ENCODE measurements at regions not wholly inside any gene's neighbourhood (a gene's known extent, or its start where the extent isn't known, plus 50 kb on each side); places are given as distances from the start of the nearest gene placed in this dataset.
"Not testable (repeated sequence)": the region's sequence is repeated elsewhere in the genome, so short reads cannot be mapped to it uniquely, and the experiment has no call there.

DNA sequence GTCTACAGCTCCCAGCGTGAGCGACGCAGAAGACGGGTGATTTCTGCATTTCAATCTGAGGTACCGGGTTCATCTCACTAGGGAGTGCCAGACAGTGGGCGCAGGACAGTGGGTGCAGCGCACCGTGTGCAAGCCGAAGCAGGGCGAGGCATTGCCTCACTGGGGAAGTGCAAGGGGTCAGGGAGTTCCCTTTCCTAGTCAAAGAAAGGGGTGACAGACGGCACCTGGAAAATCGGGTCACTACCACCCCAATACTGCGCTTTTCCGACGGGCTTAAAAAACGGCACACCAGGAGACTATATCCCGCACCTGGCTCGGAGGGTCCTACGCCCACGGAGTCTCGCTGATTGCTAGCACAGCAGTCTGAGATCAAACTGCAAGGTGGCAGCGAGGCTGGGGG lies 95.6 kb downstream of the GPX5 start:
- not testable (repeated sequence) for H3K9ac ChIP-seq (ENCODE audit: low read length in 5 of 5); H3K36me3 ChIP-seq (ENCODE audit: control insufficient read depth in 5 of 5, insufficient read depth in 5 of 5, low read length in 5 of 5); H3K4me3 ChIP-seq (ENCODE audit: low read depth in 1 of 5, low read length in 5 of 5); H3K27ac ChIP-seq (ENCODE audit: low read depth, low read length); H3K4me1 ChIP-seq (ENCODE audit: control insufficient read depth in 5 of 5, insufficient read depth in 5 of 5, low read length in 5 of 5); H3K9me3 ChIP-seq (ENCODE audit: control insufficient read depth in 5 of 5, low read length in 5 of 5)
- peaks cover 4 to 11% (median 7%) of the 10 kb centered on the region in 5 donors for H3K27me3 ChIP-seq (ENCODE audit: control insufficient read depth in 5 of 5, insufficient read depth in 4 of 5, low read length in 5 of 5)

DNA sequence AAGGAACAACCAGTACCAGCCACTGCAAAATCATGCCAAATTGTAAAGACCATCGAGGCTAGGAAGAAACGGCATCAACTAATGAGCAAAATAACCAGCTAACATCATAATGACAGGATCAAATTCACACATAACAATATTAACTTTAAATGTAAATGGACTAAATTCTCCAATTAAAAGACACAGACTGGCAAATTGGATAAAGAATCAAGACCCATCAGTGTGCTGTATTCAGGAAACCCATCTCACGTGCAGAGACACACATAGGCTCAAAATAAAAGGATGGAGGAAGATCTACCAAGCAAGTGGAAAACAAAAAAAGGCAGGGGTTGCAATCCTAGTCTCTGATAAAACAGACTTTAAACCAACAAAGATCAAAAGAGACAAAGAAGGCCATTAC lies 97.6 kb downstream of the GPX5 start:
- not testable (repeated sequence) for H3K27ac ChIP-seq (ENCODE audit: low read depth, low read length); H3K27me3 ChIP-seq (ENCODE audit: control insufficient read depth in 5 of 5, insufficient read depth in 4 of 5, low read length in 5 of 5); H3K9me3 ChIP-seq (ENCODE audit: control insufficient read depth in 5 of 5, low read length in 5 of 5); H3K4me1 ChIP-seq (ENCODE audit: control insufficient read depth in 5 of 5, insufficient read depth in 5 of 5, low read length in 5 of 5); H3K9ac ChIP-seq (ENCODE audit: low read length in 5 of 5); H3K36me3 ChIP-seq (ENCODE audit: control insufficient read depth in 5 of 5, insufficient read depth in 5 of 5, low read length in 5 of 5); H3K4me3 ChIP-seq (ENCODE audit: low read depth in 1 of 5, low read length in 5 of 5)

DNA sequence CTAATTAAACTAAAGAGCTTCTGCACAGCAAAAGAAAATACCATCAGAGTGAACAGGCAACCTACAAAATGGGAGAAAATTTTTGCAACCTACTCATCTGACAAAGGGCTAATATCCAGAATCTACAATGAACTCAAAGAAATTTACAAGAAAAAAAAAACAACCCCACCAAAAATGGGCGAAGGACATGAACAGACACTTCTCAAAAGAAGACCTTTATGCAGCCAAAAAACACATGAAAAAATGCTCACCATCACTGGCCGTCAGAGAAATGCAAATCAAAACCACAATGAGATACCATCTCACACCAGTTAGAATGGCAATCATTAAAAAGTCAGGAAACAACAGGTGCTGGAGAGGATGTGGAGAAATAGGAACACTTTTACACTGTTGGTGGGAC lies 100.7 kb downstream of the GPX5 start:
- not testable (repeated sequence) for H3K27ac ChIP-seq (ENCODE audit: low read depth, low read length); H3K9ac ChIP-seq (ENCODE audit: low read length in 5 of 5); H3K4me1 ChIP-seq (ENCODE audit: control insufficient read depth in 5 of 5, insufficient read depth in 5 of 5, low read length in 5 of 5); H3K9me3 ChIP-seq (ENCODE audit: control insufficient read depth in 5 of 5, low read length in 5 of 5); H3K4me3 ChIP-seq (ENCODE audit: low read depth in 1 of 5, low read length in 5 of 5); H3K36me3 ChIP-seq (ENCODE audit: control insufficient read depth in 5 of 5, insufficient read depth in 5 of 5, low read length in 5 of 5); H3K27me3 ChIP-seq (ENCODE audit: control insufficient read depth in 5 of 5, insufficient read depth in 4 of 5, low read length in 5 of 5)

DNA sequence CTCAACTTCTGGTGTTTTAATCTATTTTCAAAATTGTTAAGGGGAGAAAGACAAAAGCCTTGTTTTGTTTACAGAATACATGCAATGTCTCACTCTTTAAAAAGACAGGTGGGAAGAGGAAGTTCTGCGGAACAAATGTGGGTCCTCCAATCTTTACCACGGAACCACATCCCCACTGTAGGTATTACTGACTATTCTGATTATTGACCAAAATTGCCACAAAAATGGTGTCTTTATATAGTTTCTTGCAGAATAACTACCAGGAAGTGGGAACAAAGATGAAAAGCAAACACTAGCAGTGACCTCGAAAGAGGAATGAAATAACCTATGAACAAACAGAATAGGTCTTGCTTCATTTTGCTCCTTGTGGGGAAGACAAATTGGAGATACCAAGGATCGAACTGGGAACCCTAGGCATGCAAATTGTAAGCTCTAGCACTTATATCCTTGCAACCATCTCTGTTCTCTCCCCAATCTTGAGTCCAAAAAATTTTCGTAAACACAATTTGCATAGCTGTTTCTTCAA lies 106.7 kb downstream of the GPX5 start:
- H3K9me3 ChIP-seq (ENCODE audit: control insufficient read depth in 5 of 5, low read length in 5 of 5): peaks cover 0 to 2% (median 0%) of the 10 kb centered on the region in 5 donors
- no peak overlapping the region for H3K4me3 ChIP-seq (ENCODE audit: low read depth in 1 of 5, low read length in 5 of 5)
- H3K36me3 ChIP-seq (ENCODE audit: control insufficient read depth in 5 of 5, insufficient read depth in 5 of 5, low read length in 5 of 5): no peaks in the 10 kb centered on the region
- H3K9ac ChIP-seq (ENCODE audit: low read length in 5 of 5): no peak overlapping the region
- peaks cover 0 to 27% (median 14%) of the 10 kb centered on the region in 5 donors for H3K27me3 ChIP-seq (ENCODE audit: control insufficient read depth in 5 of 5, insufficient read depth in 4 of 5, low read length in 5 of 5)
- peaks cover 2 to 16% (median 15%) of the 10 kb centered on the region in 5 donors for H3K4me1 ChIP-seq (ENCODE audit: control insufficient read depth in 5 of 5, insufficient read depth in 5 of 5, low read length in 5 of 5)
- no peak overlapping the region for H3K27ac ChIP-seq (ENCODE audit: low read depth, low read length)

DNA sequence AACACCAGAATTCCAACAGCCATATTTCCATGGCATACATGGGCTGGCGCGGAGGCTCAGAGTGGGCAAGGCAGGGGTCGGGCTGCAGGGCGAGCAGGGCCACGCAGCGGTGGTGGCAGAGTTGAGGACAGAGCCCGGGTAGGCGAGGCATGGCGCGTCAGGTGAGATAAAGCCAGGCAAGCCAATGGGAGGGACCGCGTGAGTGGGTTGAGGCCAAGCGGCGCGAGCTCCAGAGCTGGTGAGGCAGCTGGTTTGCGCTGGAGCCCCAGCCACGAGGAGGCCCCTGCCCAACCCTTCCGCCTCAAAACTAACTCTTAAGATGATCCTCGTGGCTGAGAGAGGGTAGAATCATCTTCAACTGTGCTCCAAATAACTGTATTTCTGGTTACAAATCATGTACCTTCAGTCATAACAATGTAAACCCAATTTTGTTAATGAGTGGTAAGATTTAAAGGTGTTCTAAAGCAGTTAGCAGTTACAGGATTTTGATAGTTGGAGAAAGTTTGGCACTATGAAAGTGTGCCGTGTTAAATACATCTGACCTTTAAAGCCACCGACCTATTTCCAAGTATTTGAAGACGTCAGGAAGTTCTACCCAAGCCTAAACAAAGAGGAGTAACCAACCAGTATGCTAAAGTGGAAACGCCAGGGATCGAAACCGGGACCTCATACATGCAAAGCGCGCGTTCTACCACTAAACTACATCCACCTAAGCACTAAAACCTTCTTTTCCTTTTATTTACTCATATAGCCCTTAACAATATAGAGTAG lies 107.9 kb downstream of the GPX5 start:
- H3K9me3 ChIP-seq (ENCODE audit: control insufficient read depth in 5 of 5, low read length in 5 of 5): peaks cover 0 to 2% (median 0%) of the 10 kb centered on the region in 5 donors
- no peak overlapping the region for H3K9ac ChIP-seq (ENCODE audit: low read length in 5 of 5)
- H3K27ac ChIP-seq (ENCODE audit: low read depth, low read length): no peak overlapping the region
- H3K4me1 ChIP-seq (ENCODE audit: control insufficient read depth in 5 of 5, insufficient read depth in 5 of 5, low read length in 5 of 5): peaks cover 2 to 16% (median 15%) of the 10 kb centered on the region in 5 donors
- H3K4me3 ChIP-seq (ENCODE audit: low read depth in 1 of 5, low read length in 5 of 5): no peak overlapping the region
- no peaks in the 10 kb centered on the region for H3K36me3 ChIP-seq (ENCODE audit: control insufficient read depth in 5 of 5, insufficient read depth in 5 of 5, low read length in 5 of 5)
- peaks cover 0 to 28% (median 16%) of the 10 kb centered on the region in 5 donors for H3K27me3 ChIP-seq (ENCODE audit: control insufficient read depth in 5 of 5, insufficient read depth in 4 of 5, low read length in 5 of 5)

DNA sequence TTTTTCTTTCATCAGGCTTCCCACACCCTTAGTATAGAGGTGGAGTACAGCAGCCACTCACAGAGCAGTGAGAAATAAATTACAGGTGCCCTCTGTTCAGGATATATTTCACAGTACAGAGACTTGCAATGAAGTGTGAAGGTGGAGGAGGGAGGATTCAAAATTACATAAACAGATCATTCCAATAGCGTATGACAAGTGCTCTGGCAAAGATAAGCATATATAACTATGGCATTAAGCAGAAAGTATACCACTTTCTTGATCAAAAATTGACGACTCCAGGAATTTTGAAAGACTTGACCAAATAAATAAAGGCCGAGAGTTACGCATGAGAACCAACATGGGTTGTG lies 108.7 kb downstream of the GPX5 start:
- Histone ChIP-seq H3K9ac (ENCODE audit: low read length in 5 of 5) (no peak overlapping the region), H3K9me3 (ENCODE audit: control insufficient read depth in 5 of 5, low read length in 5 of 5) (peaks cover 0 to 2% (median 0%) of the 10 kb centered on the region in 5 donors), H3K4me1 (ENCODE audit: control insufficient read depth in 5 of 5, insufficient read depth in 5 of 5, low read length in 5 of 5) (peaks cover 2 to 16% (median 15%) of the 10 kb centered on the region in 5 donors), H3K27me3 (ENCODE audit: control insufficient read depth in 5 of 5, insufficient read depth in 4 of 5, low read length in 5 of 5) (peaks cover 0 to 32% (median 19%) of the 10 kb centered on the region in 5 donors), H3K27ac (ENCODE audit: low read depth, low read length) (no peak overlapping the region), H3K36me3 (ENCODE audit: control insufficient read depth in 5 of 5, insufficient read depth in 5 of 5, low read length in 5 of 5) (no peaks in the 10 kb centered on the region), H3K4me3 (ENCODE audit: low read depth in 1 of 5, low read length in 5 of 5) (peak overlapping the region; percentile 43 to 91 (median 72))

DNA sequence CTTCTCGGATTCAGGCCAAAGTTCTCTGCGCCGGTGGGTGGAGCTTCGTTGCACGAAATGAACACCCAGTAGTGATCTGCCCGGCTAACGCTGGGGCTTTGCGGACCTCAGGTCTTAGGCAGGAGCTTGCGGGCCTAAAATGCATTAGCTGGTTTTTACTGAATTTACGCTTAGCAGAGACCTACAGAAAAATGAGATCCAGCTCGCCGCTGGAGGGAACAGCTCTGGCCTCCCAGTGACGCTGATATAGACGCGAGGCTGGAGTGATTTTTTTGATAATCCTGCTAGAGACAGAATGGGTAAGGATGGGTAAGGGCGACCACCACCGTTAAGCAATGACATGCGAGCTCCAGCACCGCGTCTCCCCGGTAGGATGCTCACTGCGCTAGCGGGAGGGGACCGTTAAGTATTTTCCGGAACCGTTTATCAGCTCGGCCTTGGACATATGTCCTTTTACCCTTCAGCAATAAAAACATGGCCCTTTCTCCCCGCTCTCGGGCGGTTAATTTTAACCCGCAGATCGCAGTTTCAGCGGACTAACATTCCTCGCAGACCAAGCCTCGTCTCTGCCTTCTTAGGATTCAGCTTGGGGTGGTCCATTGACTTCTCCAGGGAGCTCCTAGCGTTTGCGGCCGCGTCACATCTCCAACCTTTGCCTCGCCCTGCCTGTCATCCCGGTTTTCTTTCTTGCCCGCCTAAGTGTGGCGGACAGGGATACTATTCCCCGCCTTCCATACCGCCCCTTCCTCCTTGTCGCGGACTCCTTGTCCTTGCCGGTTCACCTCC lies 109.3 kb downstream of the GPX5 start:
- H3K4me1 ChIP-seq (ENCODE audit: control insufficient read depth in 5 of 5, insufficient read depth in 5 of 5, low read length in 5 of 5): peaks cover 2 to 16% (median 15%) of the 10 kb centered on the region in 5 donors
- peak overlapping the region in 1 of 5 donors; percentile 56 for H3K9ac ChIP-seq (ENCODE audit: low read length in 5 of 5)
- peak overlapping the region; percentile 43 to 91 (median 72) for H3K4me3 ChIP-seq (ENCODE audit: low read depth in 1 of 5, low read length in 5 of 5)
- H3K36me3 ChIP-seq (ENCODE audit: control insufficient read depth in 5 of 5, insufficient read depth in 5 of 5, low read length in 5 of 5): no peaks in the 10 kb centered on the region
- H3K9me3 ChIP-seq (ENCODE audit: control insufficient read depth in 5 of 5, low read length in 5 of 5): peaks cover 0 to 2% (median 0%) of the 10 kb centered on the region in 5 donors
- H3K27me3 ChIP-seq (ENCODE audit: control insufficient read depth in 5 of 5, insufficient read depth in 4 of 5, low read length in 5 of 5): peaks cover 0 to 32% (median 19%) of the 10 kb centered on the region in 5 donors
- H3K27ac ChIP-seq (ENCODE audit: low read depth, low read length): no peak overlapping the region

DNA sequence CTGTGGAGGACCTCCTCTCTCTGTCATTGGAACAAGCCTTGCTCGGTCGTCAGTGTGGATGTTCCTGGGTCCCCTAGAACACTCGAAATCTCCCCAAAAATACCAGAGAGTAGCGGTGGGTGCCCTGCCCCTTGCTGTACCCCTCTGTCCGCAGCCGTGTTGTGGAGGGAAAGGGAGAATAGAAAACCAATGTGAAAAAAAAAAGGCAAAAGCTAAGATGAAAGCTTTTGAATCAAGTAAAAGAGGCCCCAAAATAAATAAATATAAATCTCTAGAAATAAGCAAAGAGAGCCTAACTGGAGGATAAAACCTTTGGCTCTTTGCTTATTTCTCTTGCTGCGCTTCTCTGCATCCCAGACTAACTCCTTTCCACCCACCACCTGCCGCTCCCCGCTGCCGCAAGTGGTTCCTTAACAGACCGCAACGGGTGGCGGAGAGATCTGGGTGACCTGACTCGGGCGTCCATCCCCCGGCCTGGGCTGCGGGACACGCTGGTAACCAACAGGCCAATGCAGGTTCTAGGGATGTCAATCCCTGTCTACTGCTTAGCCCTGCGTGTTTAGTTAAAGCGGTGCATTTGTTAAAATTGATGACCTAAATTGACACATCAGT lies 110.0 kb downstream of the GPX5 start:
- H3K9me3 ChIP-seq (ENCODE audit: control insufficient read depth in 5 of 5, low read length in 5 of 5): peaks cover 0 to 2% (median 0%) of the 10 kb centered on the region in 5 donors
- no peaks in the 10 kb centered on the region for H3K36me3 ChIP-seq (ENCODE audit: control insufficient read depth in 5 of 5, insufficient read depth in 5 of 5, low read length in 5 of 5)
- H3K4me3 ChIP-seq (ENCODE audit: low read depth in 1 of 5, low read length in 5 of 5): peak overlapping the region; percentile 43 to 91 (median 72)
- peaks cover 2 to 16% (median 15%) of the 10 kb centered on the region in 5 donors for H3K4me1 ChIP-seq (ENCODE audit: control insufficient read depth in 5 of 5, insufficient read depth in 5 of 5, low read length in 5 of 5)
- H3K27me3 ChIP-seq (ENCODE audit: control insufficient read depth in 5 of 5, insufficient read depth in 4 of 5, low read length in 5 of 5): peaks cover 0 to 32% (median 19%) of the 10 kb centered on the region in 5 donors
- H3K9ac ChIP-seq (ENCODE audit: low read length in 5 of 5): no peak overlapping the region
- no peak overlapping the region for H3K27ac ChIP-seq (ENCODE audit: low read depth, low read length)

DNA sequence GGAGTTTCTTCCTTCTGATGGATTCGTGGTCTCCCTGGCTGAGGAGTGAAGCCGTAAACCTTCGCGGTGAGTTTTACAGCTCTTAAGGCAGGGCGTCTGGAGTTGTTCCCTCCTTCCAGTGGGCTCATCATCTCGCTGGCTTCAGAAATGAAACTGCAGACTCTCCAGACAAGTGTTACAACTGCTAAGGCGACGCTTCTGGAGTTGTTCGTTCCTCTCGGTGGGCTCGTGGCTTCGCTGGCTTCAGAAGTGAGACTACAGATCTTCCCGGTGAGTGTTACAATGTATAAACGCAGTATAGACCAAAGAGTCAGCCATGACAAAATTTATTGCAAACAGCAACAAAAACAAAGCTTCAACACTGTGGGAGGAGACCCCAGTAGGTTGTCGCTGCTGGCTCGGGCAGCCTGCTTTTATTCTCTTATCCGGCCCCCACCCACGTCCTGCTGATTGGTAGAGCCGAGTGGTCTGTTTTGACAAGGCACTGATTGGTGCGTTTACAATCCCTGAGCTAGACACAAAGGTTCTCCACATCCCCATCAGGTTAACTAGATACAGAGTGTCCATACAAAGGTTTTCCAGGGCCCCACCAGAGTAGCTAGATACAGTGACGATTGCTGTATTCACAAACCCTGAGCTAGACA lies 113.2 kb downstream of the GPX5 start:
- H3K9me3 ChIP-seq (ENCODE audit: control insufficient read depth in 5 of 5, low read length in 5 of 5): no peaks in the 10 kb centered on the region
- H3K4me1 ChIP-seq (ENCODE audit: control insufficient read depth in 5 of 5, insufficient read depth in 5 of 5, low read length in 5 of 5): peaks cover 2 to 16% (median 15%) of the 10 kb centered on the region in 5 donors
- H3K27me3 ChIP-seq (ENCODE audit: control insufficient read depth in 5 of 5, insufficient read depth in 4 of 5, low read length in 5 of 5): peaks cover 0 to 26% (median 17%) of the 10 kb centered on the region in 5 donors
- no peak overlapping the region for H3K9ac ChIP-seq (ENCODE audit: low read length in 5 of 5)
- H3K4me3 ChIP-seq (ENCODE audit: low read depth in 1 of 5, low read length in 5 of 5): no peak overlapping the region
- no peak overlapping the region for H3K27ac ChIP-seq (ENCODE audit: low read depth, low read length)
- no peaks in the 10 kb centered on the region for H3K36me3 ChIP-seq (ENCODE audit: control insufficient read depth in 5 of 5, insufficient read depth in 5 of 5, low read length in 5 of 5)
